GM18499 (cell line): ENCODE measurements at regions not wholly inside any gene's neighbourhood (a gene's known extent, or its start where the extent isn't known, plus 50 kb on each side); places are given as distances from the start of the nearest gene placed in this dataset.

Source experiments
- ATAC-seq: cut with Tn5 transposase; IDR thresholded peaks from one replicate; pipeline ENCODE4 v1.9.1; 2021; ENCODE audit warnings: moderate number of reproducible peaks; ENCODE audit not compliant: insufficient read depth, unreplicated experiment

- ATAC-seq, result no peak
Measured at GRCh38 chr6:150651808-150652470, 52.3 kb downstream of the PLEKHG1 start.

- no peak for ATAC-seq
Measured at GRCh38 chr6:150652848-150653613, 53.3 kb downstream of the PLEKHG1 start.

- ATAC-seq, result no peak
Measured at GRCh38 chr6:150654608-150655007, 54.9 kb downstream of the PLEKHG1 start.

GRCh38 chr6:150656156-150656555 is 56.5 kb downstream of the PLEKHG1 start:
- ATAC-seq, result no peak

- ATAC-seq, result no peak
Measured at GRCh38 chr6:150658421-150658820, 58.7 kb downstream of the PLEKHG1 start.

- no peak for ATAC-seq
Measured at GRCh38 chr6:150659046-150659763, 59.5 kb downstream of the PLEKHG1 start.

GRCh38 chr6:150661216-150662007 is 61.7 kb downstream of the PLEKHG1 start:
- ATAC-seq, result no peak

- no peak for ATAC-seq
Measured at GRCh38 chr6:150662814-150663213, 63.1 kb downstream of the PLEKHG1 start.

- ATAC-seq, result no peak
Measured at GRCh38 chr6:150664091-150664490, 64.4 kb downstream of the PLEKHG1 start.

- ATAC-seq, result no peak
Measured at GRCh38 chr6:150666071-150666470, 66.4 kb downstream of the PLEKHG1 start.

GRCh38 chr6:150667359-150667758 is 67.7 kb downstream of the PLEKHG1 start:
- ATAC-seq, result no peak

GRCh38 chr6:150667977-150668716 is 68.5 kb downstream of the PLEKHG1 start:
- no peak for ATAC-seq

- ATAC-seq, result no peak
Measured at GRCh38 chr6:150668900-150669302, 69.2 kb downstream of the PLEKHG1 start.

- ATAC-seq, result no peak
Measured at GRCh38 chr6:150670311-150670710, 70.6 kb downstream of the PLEKHG1 start.

GRCh38 chr6:150672800-150673199 is 73.1 kb downstream of the PLEKHG1 start:
- no peak for ATAC-seq

- ATAC-seq, result no peak
Measured at GRCh38 chr6:150673720-150674346, 74.1 kb downstream of the PLEKHG1 start.

- ATAC-seq, result no peak
Measured at GRCh38 chr6:150676344-150676743, 76.7 kb downstream of the PLEKHG1 start.

GRCh38 chr6:150676772-150677171 is 77.1 kb downstream of the PLEKHG1 start:
- no peak for ATAC-seq

- no peak for ATAC-seq
Measured at GRCh38 chr6:150680510-150680909, 80.8 kb downstream of the PLEKHG1 start.
